ENCODE measurements at regions not wholly inside any gene's neighbourhood (a gene's known extent, or its start where the extent isn't known, plus 50 kb on each side); places are given as distances from the start of the nearest gene placed in this dataset.

GRCh38 chr7:91659096-91659495 is 221.4 kb downstream of the MTERF1 start:
- SMC1A ChIA-PET (ENCODE audit: uncharacterized antibody, unreplicated experiment) = interaction anchor here (1.3 kb wide), 1 partner anchor 72 kb away, joined by 3 read pairs; no protein-coding TSS in a partner anchor
- Histone ChIP-seq H3K27ac (ENCODE audit: control insufficient read depth, insufficient read depth) (no peak overlapping the region), H3K9ac (ENCODE audit: control insufficient read depth, insufficient read depth, low read length) (no peak overlapping the region), H3K36me3 (ENCODE audit: control insufficient read depth in 2 of 2, insufficient read depth in 2 of 2, low read length in 1 of 2) (no peaks in the 10 kb centered on the region), H3K4me1 (ENCODE audit: control insufficient read depth, insufficient read depth, low read length) (no peaks in the 10 kb centered on the region), H3K9me3 (replicated peaks; ENCODE audit: control insufficient read depth, insufficient read depth, low read length) (no peaks in the 10 kb centered on the region), H2AFZ (ENCODE audit: control insufficient read depth, low read depth, low read length) (no peak overlapping the region), H4K20me1 (ENCODE audit: control insufficient read depth, insufficient read depth) (no peaks in the 10 kb centered on the region), H3K79me2 (ENCODE audit: control insufficient read depth, insufficient read depth, low read length) (no peaks in the 10 kb centered on the region), H3K27me3 (replicated peaks in 1 of 2; ENCODE audit: control insufficient read depth in 2 of 2, insufficient read depth in 2 of 2, low read length in 1 of 2) (no peaks in the 10 kb centered on the region), H3K4me3 (no peak overlapping the region), H3K4me2 (ENCODE audit: control insufficient read depth, insufficient read depth) (no peak overlapping the region)
- CTCF ChIA-PET = no interaction called here
- FAIRE-seq (no peak), DNase-seq (ENCODE audit: low read depth, low spot score) (no peak), ATAC-seq (no peak)
- TF ChIP-seq RELB (IDR thresholded peaks at IDR 0.05; ENCODE audit: low read depth) = no peak
- no peak for TF ChIP-seq KDM1A (IDR thresholded peaks at IDR 0.05; ENCODE audit: borderline replicate concordance)
- TF ChIP-seq, protein P1, sequence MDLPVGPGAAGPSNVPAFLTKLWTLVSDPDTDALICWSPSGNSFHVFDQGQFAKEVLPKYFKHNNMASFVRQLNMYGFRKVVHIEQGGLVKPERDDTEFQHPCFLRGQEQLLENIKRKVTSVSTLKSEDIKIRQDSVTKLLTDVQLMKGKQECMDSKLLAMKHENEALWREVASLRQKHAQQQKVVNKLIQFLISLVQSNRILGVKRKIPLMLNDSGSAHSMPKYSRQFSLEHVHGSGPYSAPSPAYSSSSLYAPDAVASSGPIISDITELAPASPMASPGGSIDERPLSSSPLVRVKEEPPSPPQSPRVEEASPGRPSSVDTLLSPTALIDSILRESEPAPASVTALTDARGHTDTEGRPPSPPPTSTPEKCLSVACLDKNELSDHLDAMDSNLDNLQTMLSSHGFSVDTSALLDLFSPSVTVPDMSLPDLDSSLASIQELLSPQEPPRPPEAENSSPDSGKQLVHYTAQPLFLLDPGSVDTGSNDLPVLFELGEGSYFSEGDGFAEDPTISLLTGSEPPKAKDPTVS (IDR thresholded peaks at IDR 0.05; ENCODE audit: low read depth, low read length) = no peak
- TF ChIP-seq, protein P2, sequence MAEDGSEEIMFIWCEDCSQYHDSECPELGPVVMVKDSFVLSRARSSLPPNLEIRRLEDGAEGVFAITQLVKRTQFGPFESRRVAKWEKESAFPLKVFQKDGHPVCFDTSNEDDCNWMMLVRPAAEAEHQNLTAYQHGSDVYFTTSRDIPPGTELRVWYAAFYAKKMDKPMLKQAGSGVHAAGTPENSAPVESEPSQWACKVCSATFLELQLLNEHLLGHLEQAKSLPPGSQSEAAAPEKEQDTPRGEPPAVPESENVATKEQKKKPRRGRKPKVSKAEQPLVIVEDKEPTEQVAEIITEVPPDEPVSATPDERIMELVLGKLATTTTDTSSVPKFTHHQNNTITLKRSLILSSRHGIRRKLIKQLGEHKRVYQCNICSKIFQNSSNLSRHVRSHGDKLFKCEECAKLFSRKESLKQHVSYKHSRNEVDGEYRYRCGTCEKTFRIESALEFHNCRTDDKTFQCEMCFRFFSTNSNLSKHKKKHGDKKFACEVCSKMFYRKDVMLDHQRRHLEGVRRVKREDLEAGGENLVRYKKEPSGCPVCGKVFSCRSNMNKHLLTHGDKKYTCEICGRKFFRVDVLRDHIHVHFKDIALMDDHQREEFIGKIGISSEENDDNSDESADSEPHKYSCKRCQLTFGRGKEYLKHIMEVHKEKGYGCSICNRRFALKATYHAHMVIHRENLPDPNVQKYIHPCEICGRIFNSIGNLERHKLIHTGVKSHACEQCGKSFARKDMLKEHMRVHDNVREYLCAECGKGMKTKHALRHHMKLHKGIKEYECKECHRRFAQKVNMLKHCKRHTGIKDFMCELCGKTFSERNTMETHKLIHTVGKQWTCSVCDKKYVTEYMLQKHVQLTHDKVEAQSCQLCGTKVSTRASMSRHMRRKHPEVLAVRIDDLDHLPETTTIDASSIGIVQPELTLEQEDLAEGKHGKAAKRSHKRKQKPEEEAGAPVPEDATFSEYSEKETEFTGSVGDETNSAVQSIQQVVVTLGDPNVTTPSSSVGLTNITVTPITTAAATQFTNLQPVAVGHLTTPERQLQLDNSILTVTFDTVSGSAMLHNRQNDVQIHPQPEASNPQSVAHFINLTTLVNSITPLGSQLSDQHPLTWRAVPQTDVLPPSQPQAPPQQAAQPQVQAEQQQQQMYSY (CRISPR knock-in tag; IDR thresholded peaks at IDR 0.05) = no peak
- TF ChIP-seq CEBPZ (IDR thresholded peaks at IDR 0.05; ENCODE audit: low read depth, low read length) = no peak
- 21% methylated on average over 5 of the region's 5 CpGs for WGBS (ENCODE audit: insufficient coverage, insufficient replicate concordance, low lambda C conversion rate, missing lambda C conversion rate)
- in situ Hi-C loops (cut with MboI) (no loop called here), intact Hi-C loops (cut with micrococcal nuclease; ENCODE audit: unreplicated experiment) (no loop called here)
- BruUV-seq (replicated peaks) = no TSS peak
- POLR2A ChIA-PET = no interaction called here
- RAD21 ChIA-PET (ENCODE audit: unreplicated experiment) = no interaction called here
